SU-DHL-6 (cell line): ENCODE measurements at regions not wholly inside any gene's neighbourhood (a gene's known extent, or its start where the extent isn't known, plus 50 kb on each side); places are given as distances from the start of the nearest gene placed in this dataset.

Source experiments
- H2AFZ ChIP-seq: fragments of 200-600 bp; sonication (generic); 2 replicates; pipeline ENCODE4 v1.6.1; 2014; ENCODE audit warnings: low read depth, mild to moderate bottlenecking, moderate library complexity, mixed read lengths, antibody characterized with exemption, low read length; ENCODE audit not compliant: severe bottlenecking
- H3F3A ChIP-seq: fragments of 200-600 bp; shearing (Covaris generic); 2 replicates; pipeline ENCODE4 v1.6.0; 2016; ENCODE audit warnings: antibody characterized with exemption, mild to moderate bottlenecking; ENCODE audit not compliant: insufficient read depth
- H3K27ac ChIP-seq: fragments of 200-600 bp; sonication (generic); 2 replicates; pipeline ENCODE4 v1.5.1; 2016; ENCODE audit warnings: low read depth, mild to moderate bottlenecking, low read length, moderate library complexity, mixed read lengths
- H3K27me3 ChIP-seq: fragments of 200-600 bp; sonication (generic), shearing (Covaris generic); 2 replicates; pipeline ENCODE4 v1.6.0; 2014; ENCODE audit warnings: mild to moderate bottlenecking, low read length
- H3K36me3 ChIP-seq: fragments of 200-600 bp; sonication (generic); 2 replicates; pipeline ENCODE4 v1.6.1; 2014; ENCODE audit warnings: mild to moderate bottlenecking, low read length, mixed read lengths
- H3K4me2 ChIP-seq: fragments of 300-600, 200-600 bp; shearing (Covaris generic), sonication (generic); 2 replicates; pipeline ENCODE4 v1.6.0; 2014; ENCODE audit warnings: low read length, low read depth, mild to moderate bottlenecking; ENCODE audit not compliant: poor library complexity, severe bottlenecking
- H3K4me3 ChIP-seq: fragments of 200-600 bp; sonication (generic); 2 replicates; pipeline ENCODE4 v1.5.1; 2014; ENCODE audit warnings: antibody characterized with exemption, low read length, mild to moderate bottlenecking, mixed read lengths; ENCODE audit not compliant: insufficient read depth, poor library complexity, severe bottlenecking
- H3K79me2 ChIP-seq: fragments of 200-600 bp; sonication (generic); 2 replicates; pipeline ENCODE4 v1.6.1; 2014; ENCODE audit warnings: mild to moderate bottlenecking, low read length, moderate library complexity; ENCODE audit not compliant: insufficient read depth
- H3K9ac ChIP-seq: fragments of 200-600 bp; sonication (generic); 2 replicates; pipeline ENCODE4 v1.7.0; 2014; ENCODE audit warnings: mild to moderate bottlenecking, low read length
- H3K9me2 ChIP-seq: fragments of 200-600 bp; sonication (generic); replicated peaks from 2 replicates; pipeline ENCODE4 v1.6.1; 2014; ENCODE audit warnings: low read length; ENCODE audit not compliant: insufficient read depth
- H3K9me3 ChIP-seq: fragments of 200-600 bp; sonication (generic); 2 replicates; pipeline ENCODE4 v1.6.1; 2014; ENCODE audit warnings: low read length, mixed read lengths; ENCODE audit not compliant: insufficient read depth
- H4K20me1 ChIP-seq: fragments of 200-600 bp; sonication (generic); 2 replicates; pipeline ENCODE4 v1.6.1; 2014; ENCODE audit warnings: low read depth, mild to moderate bottlenecking, antibody characterized with exemption, low read length, moderate library complexity, mixed read lengths
- EZH2phosphoT487 ChIP-seq: fragments of 200-600 bp; sonication (generic), shearing (Covaris generic); conservative IDR thresholded peaks from 2 replicates; pipeline ENCODE4 v1.6.1; 2018; ENCODE audit warnings: mild to moderate bottlenecking, antibody characterized with exemption, low read length, moderate library complexity, mixed read lengths
- TF ChIP-seq, protein P1 (sequence below): fragments of 200-600 bp; sonication (generic); IDR thresholded peaks from one replicate; pipeline ENCODE4 v1.5.1; 2017; ENCODE audit warnings: antibody characterized with exemption, mild to moderate bottlenecking, low read length, moderate library complexity; ENCODE audit not compliant: insufficient read depth, poor library complexity, severe bottlenecking

DNA sequence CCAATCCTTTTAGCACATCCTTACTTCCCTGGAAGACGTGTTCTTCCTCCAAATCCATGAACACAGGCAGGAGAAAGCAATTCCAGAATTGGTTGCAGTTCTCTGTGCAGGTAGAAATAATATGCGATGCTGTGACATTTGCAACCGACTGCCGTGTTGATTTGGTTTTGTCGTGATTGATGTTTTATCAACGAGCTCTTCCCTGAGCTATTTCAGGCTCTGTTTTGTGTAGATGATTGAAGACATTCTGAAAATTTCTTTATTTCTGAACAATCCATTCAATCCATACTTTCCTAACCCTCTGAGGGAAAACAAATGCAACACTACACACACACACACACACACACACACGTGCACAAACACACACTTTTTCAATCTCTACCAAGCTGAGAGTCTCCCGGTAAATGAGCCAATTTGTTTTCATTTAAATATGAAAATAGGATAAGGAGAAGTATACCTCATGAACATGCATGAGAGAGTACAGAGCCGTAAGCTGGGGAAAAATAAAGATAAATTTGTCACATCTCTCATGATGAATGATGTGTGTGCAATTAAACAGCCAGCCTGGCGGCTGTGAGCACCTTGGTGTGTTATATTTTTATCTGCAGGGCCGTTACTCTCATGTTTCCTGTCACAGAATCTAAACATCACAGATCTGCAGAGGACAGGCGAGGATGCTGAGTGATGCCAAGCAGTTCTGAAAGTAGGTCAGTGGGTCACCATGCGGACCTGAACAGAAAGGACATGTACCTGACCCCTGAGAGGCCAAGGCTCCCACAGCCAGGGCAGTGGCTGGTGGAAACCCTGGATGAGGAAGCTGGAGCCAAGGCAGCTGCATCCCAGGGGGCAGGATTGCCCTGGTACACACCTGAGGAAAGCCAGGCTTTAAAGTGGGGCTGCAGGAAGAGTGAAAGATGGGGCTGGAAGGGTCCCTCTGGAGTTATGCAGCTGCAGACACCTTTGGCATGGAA lies 64.8 kb downstream of the PDCL3 start:
- Histone ChIP-seq H3K79me2 (no peaks in the 10 kb centered on the region), H3K9ac (no peak overlapping the region), H3K9me2 (no peaks in the 10 kb centered on the region), H3K36me3 (no peaks in the 10 kb centered on the region), H3K4me2 (no peak overlapping the region), H3F3A (no peaks in the 10 kb centered on the region), H3K4me3 (no peak overlapping the region), H2AFZ (no peak overlapping the region), H3K27ac (no peak overlapping the region), H4K20me1 (no peaks in the 10 kb centered on the region), H3K9me3 (no peaks in the 10 kb centered on the region), H3K27me3 (no peaks in the 10 kb centered on the region)
- TF ChIP-seq, protein P1, sequence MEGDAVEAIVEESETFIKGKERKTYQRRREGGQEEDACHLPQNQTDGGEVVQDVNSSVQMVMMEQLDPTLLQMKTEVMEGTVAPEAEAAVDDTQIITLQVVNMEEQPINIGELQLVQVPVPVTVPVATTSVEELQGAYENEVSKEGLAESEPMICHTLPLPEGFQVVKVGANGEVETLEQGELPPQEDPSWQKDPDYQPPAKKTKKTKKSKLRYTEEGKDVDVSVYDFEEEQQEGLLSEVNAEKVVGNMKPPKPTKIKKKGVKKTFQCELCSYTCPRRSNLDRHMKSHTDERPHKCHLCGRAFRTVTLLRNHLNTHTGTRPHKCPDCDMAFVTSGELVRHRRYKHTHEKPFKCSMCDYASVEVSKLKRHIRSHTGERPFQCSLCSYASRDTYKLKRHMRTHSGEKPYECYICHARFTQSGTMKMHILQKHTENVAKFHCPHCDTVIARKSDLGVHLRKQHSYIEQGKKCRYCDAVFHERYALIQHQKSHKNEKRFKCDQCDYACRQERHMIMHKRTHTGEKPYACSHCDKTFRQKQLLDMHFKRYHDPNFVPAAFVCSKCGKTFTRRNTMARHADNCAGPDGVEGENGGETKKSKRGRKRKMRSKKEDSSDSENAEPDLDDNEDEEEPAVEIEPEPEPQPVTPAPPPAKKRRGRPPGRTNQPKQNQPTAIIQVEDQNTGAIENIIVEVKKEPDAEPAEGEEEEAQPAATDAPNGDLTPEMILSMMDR = no peak
- no peak for TF ChIP-seq EZH2phosphoT487

DNA sequence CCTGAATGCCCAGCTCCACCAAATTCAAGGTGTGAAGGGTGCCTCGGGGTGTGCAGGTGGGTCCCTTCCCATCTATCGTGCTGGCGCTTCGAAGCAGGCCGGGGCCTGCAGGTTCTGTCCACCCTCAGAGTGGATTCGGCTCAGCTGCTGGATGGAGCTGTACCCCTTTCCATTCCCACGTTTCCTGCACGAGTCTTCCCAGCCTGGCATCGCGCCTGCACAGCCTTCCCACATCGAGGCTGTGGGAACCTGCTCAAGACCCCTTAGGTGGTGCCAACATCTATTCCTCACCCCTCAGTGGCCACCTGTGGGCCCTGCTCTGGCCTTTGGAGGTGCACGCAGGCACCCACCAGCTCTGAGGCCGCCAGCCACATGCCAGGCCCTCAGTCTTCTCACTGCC lies 65.7 kb downstream of the PDCL3 start:
- TF ChIP-seq, protein P1 = no peak
- no peak for TF ChIP-seq EZH2phosphoT487
- no peaks in the 10 kb centered on the region for H3K36me3 ChIP-seq
- H3K9me3 ChIP-seq = no peaks in the 10 kb centered on the region
- H3K9ac ChIP-seq = no peak overlapping the region
- no peak overlapping the region for H2AFZ ChIP-seq
- no peaks in the 10 kb centered on the region for H3F3A ChIP-seq
- H3K4me2 ChIP-seq = no peak overlapping the region
- no peaks in the 10 kb centered on the region for H3K9me2 ChIP-seq
- H3K27me3 ChIP-seq = no peaks in the 10 kb centered on the region; the same call in 1 of the 2 replicates
- no peak overlapping the region for H3K27ac ChIP-seq
- no peak overlapping the region for H3K4me3 ChIP-seq
- H4K20me1 ChIP-seq = no peaks in the 10 kb centered on the region
- H3K79me2 ChIP-seq = no peaks in the 10 kb centered on the region

DNA sequence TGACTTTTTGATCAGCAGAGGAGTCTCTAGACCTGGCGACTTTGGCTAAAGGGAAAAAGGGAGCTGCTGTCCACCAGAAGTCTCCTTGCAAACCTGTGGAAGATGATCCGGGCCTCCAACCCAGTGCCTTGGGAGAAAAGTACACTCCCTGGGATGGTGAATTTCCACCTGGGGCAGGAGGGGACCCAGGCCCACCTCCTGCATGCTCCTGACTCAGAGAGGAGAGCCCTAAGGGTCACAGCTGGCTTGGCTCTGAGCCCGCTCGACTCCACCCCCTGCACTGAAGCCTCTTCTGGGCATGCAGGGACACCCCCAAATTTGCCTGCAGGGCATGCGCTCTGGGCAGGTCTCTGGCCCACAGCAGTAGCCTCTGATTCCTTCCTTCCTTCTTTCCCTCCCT lies 66.5 kb downstream of the PDCL3 start:
- no peak overlapping the region for H3K27ac ChIP-seq
- no peaks in the 10 kb centered on the region for H3K79me2 ChIP-seq
- H3F3A ChIP-seq = no peaks in the 10 kb centered on the region
- H3K27me3 ChIP-seq = no peaks in the 10 kb centered on the region; the same call in 1 of the 2 replicates
- H3K9ac ChIP-seq = no peak overlapping the region
- H3K4me2 ChIP-seq = no peak overlapping the region
- H3K9me2 ChIP-seq = no peaks in the 10 kb centered on the region
- H2AFZ ChIP-seq = no peak overlapping the region
- no peak overlapping the region for H3K4me3 ChIP-seq
- TF ChIP-seq, protein P1 = no peak
- no peak for TF ChIP-seq EZH2phosphoT487
- no peaks in the 10 kb centered on the region for H3K9me3 ChIP-seq
- no peaks in the 10 kb centered on the region for H4K20me1 ChIP-seq
- no peaks in the 10 kb centered on the region for H3K36me3 ChIP-seq
